ENCODE measurements at regions not wholly inside any gene's neighbourhood (a gene's known extent, or its start where the extent isn't known, plus 50 kb on each side); places are given as distances from the start of the nearest gene placed in this dataset.
"Not testable (repeated sequence)": the region's sequence is repeated elsewhere in the genome, so short reads cannot be mapped to it uniquely, and the experiment has no call there.

- DNase-seq (ENCODE audit: low read depth) = no peak
- no peak overlapping the region for H3K4me3 ChIP-seq (ENCODE audit: control insufficient read depth, low read depth, low read length)
- TF ChIP-seq, protein P1, sequence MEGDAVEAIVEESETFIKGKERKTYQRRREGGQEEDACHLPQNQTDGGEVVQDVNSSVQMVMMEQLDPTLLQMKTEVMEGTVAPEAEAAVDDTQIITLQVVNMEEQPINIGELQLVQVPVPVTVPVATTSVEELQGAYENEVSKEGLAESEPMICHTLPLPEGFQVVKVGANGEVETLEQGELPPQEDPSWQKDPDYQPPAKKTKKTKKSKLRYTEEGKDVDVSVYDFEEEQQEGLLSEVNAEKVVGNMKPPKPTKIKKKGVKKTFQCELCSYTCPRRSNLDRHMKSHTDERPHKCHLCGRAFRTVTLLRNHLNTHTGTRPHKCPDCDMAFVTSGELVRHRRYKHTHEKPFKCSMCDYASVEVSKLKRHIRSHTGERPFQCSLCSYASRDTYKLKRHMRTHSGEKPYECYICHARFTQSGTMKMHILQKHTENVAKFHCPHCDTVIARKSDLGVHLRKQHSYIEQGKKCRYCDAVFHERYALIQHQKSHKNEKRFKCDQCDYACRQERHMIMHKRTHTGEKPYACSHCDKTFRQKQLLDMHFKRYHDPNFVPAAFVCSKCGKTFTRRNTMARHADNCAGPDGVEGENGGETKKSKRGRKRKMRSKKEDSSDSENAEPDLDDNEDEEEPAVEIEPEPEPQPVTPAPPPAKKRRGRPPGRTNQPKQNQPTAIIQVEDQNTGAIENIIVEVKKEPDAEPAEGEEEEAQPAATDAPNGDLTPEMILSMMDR (conservative IDR thresholded peaks at IDR 0.05; ENCODE audit: control insufficient read depth, insufficient read depth, low read depth, low read length) = no peak
Observed at GRCh38 chr13:54241719-54242118, 1213.1 kb downstream of the OLFM4 start.

DNA sequence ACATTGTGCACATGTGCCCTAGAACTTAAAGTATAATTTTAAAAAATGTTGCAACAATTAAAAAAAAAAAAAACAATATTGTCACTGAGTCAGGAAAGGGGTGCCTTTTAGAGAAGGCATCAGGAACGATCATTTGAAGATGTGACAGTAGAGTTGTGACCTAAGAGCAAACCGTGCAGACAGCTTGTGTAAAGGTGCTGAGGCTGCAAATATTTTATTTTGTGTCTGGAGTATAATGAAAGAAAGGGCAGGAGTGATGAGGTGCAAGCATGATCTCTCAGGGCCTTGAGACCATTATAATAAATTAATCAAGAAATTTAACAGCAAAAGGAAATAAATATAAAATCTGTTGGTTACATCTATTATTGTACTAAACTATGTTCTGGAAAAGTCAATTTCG is 1219.7 kb downstream of the OLFM4 start:
- TF ChIP-seq, protein P1 (conservative IDR thresholded peaks at IDR 0.05; ENCODE audit: control insufficient read depth, insufficient read depth, low read depth, low read length) = no peak
- no peak for DNase-seq (ENCODE audit: low read depth)
- H3K4me3 ChIP-seq (ENCODE audit: control insufficient read depth, low read depth, low read length) = no peak overlapping the region

DNA sequence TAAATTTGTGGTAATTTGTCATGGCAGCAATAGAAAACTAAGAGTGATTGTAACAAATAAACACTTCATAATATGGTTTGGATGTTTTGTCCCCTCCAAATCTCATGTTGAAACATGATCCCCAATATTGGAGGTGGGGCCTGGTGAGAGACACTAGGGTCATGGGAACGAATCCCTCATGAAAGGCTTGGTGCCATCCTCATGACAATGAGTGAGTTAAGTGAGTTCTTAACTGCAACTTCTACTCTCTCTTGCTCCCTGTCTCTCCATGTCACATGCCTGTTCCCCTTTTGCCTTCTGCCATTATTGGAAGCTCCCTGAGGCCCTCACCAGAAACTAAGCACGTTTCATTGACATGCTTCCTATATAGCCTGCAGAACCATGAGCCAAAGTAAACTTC is 1233.2 kb downstream of the OLFM4 start:
- DNase-seq (ENCODE audit: low read depth) = no peak
- no peak overlapping the region for H3K4me3 ChIP-seq (ENCODE audit: control insufficient read depth, low read depth, low read length)
- TF ChIP-seq, protein P1 (conservative IDR thresholded peaks at IDR 0.05; ENCODE audit: control insufficient read depth, insufficient read depth, low read depth, low read length) = no peak

GRCh38 chr13:54263868-54264267 is 1235.3 kb downstream of the OLFM4 start:
- TF ChIP-seq, protein P1 (conservative IDR thresholded peaks at IDR 0.05; ENCODE audit: control insufficient read depth, insufficient read depth, low read depth, low read length) = no peak
- no peak for DNase-seq (ENCODE audit: low read depth)
- H3K4me3 ChIP-seq (ENCODE audit: control insufficient read depth, low read depth, low read length) = no peak overlapping the region

DNA sequence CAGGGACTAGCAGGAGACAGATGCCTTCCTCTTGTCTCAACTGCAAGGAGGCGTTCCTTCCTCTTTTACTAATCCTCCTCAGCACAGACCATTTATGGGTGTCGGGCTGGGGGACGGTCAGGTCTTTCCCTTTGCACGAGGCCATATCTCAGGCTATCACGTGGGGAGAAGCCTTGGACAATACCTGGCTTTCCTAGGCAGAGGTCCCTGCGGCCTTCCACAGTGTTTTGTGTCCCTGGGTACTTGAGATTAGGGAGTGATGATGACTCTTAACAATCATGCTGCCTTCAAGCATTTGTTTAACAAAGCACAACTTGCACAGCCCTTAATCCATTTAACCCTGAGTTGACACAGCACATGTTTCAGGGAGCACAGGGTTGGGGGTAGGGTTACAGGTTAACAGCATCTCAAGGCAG is 1238.6 kb downstream of the OLFM4 start:
- not testable (repeated sequence) for H3K4me3 ChIP-seq (ENCODE audit: control insufficient read depth, low read depth, low read length); DNase-seq (ENCODE audit: low read depth)

GRCh38 chr13:54268013-54268695 is 1239.5 kb downstream of the OLFM4 start:
- not testable (repeated sequence) for H3K4me3 ChIP-seq (ENCODE audit: control insufficient read depth, low read depth, low read length); DNase-seq (ENCODE audit: low read depth)

DNA sequence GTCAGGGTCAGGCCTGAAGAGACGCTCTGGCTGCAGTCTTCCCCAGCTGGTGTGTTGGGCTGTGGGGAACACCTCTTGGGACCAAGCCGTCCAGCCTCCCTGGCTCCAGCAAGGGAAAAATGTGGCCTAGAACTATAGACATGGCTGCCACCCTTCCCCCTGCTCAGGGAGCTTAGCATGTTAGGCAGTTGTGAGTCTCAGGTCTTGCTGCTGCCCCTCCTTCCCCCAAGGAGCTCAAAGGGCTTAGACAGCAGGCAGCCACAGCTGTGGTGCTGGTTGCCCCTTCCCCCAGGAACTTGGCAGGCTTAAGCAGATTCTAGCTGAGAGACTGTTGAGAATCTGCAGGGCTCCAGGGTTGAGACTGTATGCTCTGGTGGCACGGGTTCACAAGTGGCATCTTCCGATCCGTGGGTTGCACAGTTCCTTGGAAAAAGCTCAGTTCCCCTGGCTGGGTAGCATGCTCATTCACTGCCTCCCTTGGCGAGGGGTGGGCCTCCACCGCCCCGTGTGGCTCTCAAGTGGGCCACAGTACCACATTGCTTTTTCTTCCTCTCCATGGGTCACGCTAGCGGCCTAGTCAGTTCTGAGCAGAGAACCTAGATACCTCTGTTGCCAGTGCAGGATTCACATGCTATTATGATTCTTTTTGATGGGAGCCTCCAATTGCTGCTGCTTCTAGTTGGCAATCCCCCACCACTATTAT is 1258.6 kb downstream of the OLFM4 start:
- TF ChIP-seq, protein P1 (conservative IDR thresholded peaks at IDR 0.05; ENCODE audit: control insufficient read depth, insufficient read depth, low read depth, low read length) = no peak

More for the DNA sequence above, 1258.6 kb downstream of the OLFM4 start:
- DNase-seq (ENCODE audit: low read depth) = no peak
- no peak overlapping the region for H3K4me3 ChIP-seq (ENCODE audit: control insufficient read depth, low read depth, low read length)

Data from fibroblast of mammary gland (primary cell).